IPS DF 6.9 (cell line): ENCODE measurements at regions not wholly inside any gene's neighbourhood (a gene's known extent, or its start where the extent isn't known, plus 50 kb on each side); places are given as distances from the start of the nearest gene placed in this dataset.
"Not testable (repeated sequence)": the region's sequence is repeated elsewhere in the genome, so short reads cannot be mapped to it uniquely, and the experiment has no call there.

Experiments
- DNase-seq: peaks from one replicate; pipeline ENCODE4 v3.0.0-alpha.2; 2013; ENCODE audit warnings: low read depth, low spot score
- H3K27ac ChIP-seq: one replicate; pipeline ENCODE4 v1.5.1; 2013; ENCODE audit warnings: low read length, control low read depth
- H3K27me3 ChIP-seq: 2 replicates; pipeline ENCODE4 v1.6.1; 2013; ENCODE audit warnings: mild to moderate bottlenecking, low read length; ENCODE audit not compliant: control insufficient read depth, insufficient read depth
- H3K36me3 ChIP-seq: 2 replicates; pipeline ENCODE4 v1.6.1; 2013; ENCODE audit warnings: low read length; ENCODE audit not compliant: control insufficient read depth, insufficient read depth
- H3K4me1 ChIP-seq: 2 replicates; pipeline ENCODE4 v1.6.1; 2013; ENCODE audit warnings: low read length; ENCODE audit not compliant: control insufficient read depth, insufficient read depth
- H3K4me3 ChIP-seq: 2 replicates; pipeline ENCODE4 v1.5.1; 2013; ENCODE audit warnings: mild to moderate bottlenecking, low read length
- H3K9me3 ChIP-seq: 2 replicates; pipeline ENCODE4 v1.6.1; 2013; ENCODE audit warnings: low read length, inconsistent platforms; ENCODE audit not compliant: control insufficient read depth, insufficient read depth
- WGBS: extraction: QIAGEN DNeasy Blood & Tissue Kit; methylation state at CpG from one replicate; pipeline ENCODE4 v1.1.7; 2013; ENCODE audit warnings: mixed read lengths, missing lambda C conversion rate; ENCODE audit not compliant: insufficient read length, insufficient coverage; 5-methylcytosine and 5-hydroxymethylcytosine counted together

DNA sequence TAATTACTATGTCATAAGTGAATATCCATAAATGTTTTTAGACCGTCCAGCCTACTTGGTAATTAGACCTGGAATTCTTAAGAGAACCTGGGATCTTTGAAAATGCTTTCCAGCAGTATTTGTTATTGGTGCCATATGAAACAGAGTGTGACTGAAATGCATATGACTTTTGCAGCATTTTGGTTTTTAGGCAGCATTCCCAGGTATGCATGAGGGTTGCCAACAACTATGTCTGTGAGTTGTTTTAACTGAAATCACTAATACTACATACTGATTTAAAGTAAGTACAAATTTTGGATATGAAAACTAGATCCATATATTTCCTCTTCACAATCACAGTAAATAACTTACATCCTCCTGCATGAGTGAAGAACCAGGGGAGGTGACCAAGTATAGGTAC is 437.7 kb upstream of the FAR2 start:
- no CpG with 5 or more reads among the region's 1 CpG for WGBS
- H3K9me3 ChIP-seq: no peaks in the 10 kb centered on the region
- no peak for DNase-seq
- H3K27ac ChIP-seq: no peak overlapping the region
- H3K4me3 ChIP-seq: no peak overlapping the region
- no peaks in the 10 kb centered on the region for H3K36me3 ChIP-seq
- H3K27me3 ChIP-seq: no peaks in the 10 kb centered on the region
- H3K4me1 ChIP-seq: no peaks in the 10 kb centered on the region

GRCh38 chr12:28742791-28743190 is 406.3 kb upstream of the FAR2 start:
- H3K36me3 ChIP-seq: no peaks in the 10 kb centered on the region
- H3K4me3 ChIP-seq: no peak overlapping the region
- no peaks in the 10 kb centered on the region for H3K4me1 ChIP-seq
- H3K27ac ChIP-seq: no peak overlapping the region
- no peaks in the 10 kb centered on the region for H3K9me3 ChIP-seq
- H3K27me3 ChIP-seq: no peaks in the 10 kb centered on the region
- no peak for DNase-seq

DNA sequence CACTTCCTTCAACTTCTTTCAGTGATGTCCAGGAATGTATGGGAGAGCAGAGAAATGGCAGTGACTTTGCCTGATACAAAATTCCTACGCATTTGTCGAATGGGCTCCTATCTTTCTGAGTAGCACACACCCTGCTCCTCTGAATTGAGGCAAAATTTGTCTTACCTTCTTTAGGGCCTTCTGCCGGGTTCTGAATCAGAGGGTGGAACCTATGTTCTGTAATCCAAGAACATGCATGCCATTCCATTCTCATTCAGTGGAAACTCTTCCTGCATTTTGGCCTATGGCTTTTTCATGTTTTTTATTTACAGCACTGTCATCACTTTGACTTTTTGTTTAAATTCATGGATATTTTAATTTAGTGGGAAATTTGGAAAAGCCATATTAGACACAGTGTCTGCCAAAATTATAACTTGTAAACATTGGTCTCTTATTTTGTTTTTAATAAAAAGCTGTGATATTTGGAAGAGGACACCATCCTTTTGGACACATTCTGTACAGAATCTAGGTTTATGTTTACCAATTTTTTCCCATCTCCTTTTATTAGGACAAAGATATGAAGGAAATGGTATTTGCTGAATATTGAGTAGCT is 402.2 kb upstream of the FAR2 start:
- no peak for DNase-seq
- Histone ChIP-seq H3K4me1 (no peaks in the 10 kb centered on the region), H3K36me3 (no peaks in the 10 kb centered on the region), H3K27me3 (no peaks in the 10 kb centered on the region), H3K4me3 (no peak overlapping the region), H3K9me3 (no peaks in the 10 kb centered on the region), H3K27ac (no peak overlapping the region)
- WGBS: no CpG with 5 or more reads among the region's 3 CpGs

DNA sequence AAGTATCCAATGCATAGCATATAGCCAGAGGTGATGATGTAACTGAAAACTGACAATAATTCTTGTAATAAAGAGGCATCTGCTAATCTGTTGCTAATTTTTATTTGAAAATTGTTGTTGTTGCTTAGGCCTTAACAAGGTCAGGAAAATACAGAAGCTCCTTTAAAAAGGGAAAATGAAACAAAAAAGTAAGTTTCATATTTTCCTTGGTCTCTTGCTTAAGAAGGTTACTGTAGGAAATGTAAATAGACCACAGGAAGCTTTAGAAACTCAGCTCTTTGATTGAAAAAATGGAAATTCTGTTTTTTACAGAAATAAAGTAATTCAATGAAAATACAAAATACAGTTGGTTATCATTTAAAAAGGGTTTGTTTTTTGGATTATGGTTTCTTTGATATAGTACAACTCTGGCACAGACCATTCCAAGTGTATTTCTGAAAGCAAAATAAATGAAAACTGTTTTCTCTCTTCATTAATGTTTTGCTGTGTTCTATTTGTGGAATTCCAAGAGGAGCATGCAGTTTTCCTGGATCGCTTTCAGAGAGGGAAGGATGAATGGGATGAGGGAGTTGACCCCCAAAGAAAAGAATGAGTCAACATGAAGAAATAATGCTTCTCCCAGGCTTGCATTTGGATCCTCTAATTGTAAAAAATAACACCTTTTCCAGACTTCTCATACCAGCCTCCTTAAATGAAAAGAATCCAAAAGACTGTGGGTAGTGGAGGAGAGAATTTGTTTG is 398.0 kb upstream of the FAR2 start:
- no peak overlapping the region for H3K4me3 ChIP-seq
- no peak for DNase-seq
- WGBS: no CpG with 5 or more reads among the region's 1 CpG
- H3K27me3 ChIP-seq: no peaks in the 10 kb centered on the region
- no peaks in the 10 kb centered on the region for H3K4me1 ChIP-seq
- H3K27ac ChIP-seq: no peak overlapping the region
- H3K9me3 ChIP-seq: peaks cover 1% of the 10 kb centered on the region; the same call in 1 of the 2 replicates
- no peaks in the 10 kb centered on the region for H3K36me3 ChIP-seq

DNA sequence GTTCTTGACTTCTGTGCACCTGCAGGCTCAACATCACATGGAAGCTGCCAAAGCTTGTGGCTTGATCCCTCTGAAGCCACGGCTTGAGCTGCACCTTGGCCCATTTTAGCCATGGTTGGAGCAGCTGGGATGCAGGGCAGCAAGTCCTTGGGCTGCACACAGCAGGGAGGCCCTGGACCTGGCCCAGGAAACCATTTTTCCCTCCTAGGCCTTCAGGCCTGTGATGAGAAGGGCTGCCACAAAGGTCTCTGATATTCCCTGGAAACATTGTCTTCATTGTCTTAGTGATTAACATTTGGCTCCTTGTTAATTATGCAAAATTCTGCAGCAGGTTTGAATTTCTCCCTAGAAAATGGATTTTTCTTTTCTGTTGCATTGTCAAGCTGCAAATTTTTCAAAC is 394.1 kb upstream of the FAR2 start:
- H3K27ac ChIP-seq: no peak overlapping the region
- peaks cover 1% of the 10 kb centered on the region; the same call in 1 of the 2 replicates for H3K9me3 ChIP-seq
- H3K36me3 ChIP-seq: no peaks in the 10 kb centered on the region
- no peak for DNase-seq
- no CpG with 5 or more reads among the region's 1 CpG for WGBS
- no peaks in the 10 kb centered on the region for H3K27me3 ChIP-seq
- H3K4me1 ChIP-seq: peaks cover 1% of the 10 kb centered on the region; the same call in 1 of the 2 replicates
- no peak overlapping the region for H3K4me3 ChIP-seq

GRCh38 chr12:28759333-28759732 is 389.7 kb upstream of the FAR2 start:
- no peak overlapping the region for H3K27ac ChIP-seq
- no peaks in the 10 kb centered on the region for H3K36me3 ChIP-seq
- no peak overlapping the region for H3K4me3 ChIP-seq
- peaks cover 1% of the 10 kb centered on the region; the same call in 1 of the 2 replicates for H3K9me3 ChIP-seq
- WGBS: no CpG with 5 or more reads among the region's 1 CpG
- peaks cover 1% of the 10 kb centered on the region; the same call in 1 of the 2 replicates for H3K4me1 ChIP-seq
- no peaks in the 10 kb centered on the region for H3K27me3 ChIP-seq
- peak; percentile 87 for DNase-seq

DNA sequence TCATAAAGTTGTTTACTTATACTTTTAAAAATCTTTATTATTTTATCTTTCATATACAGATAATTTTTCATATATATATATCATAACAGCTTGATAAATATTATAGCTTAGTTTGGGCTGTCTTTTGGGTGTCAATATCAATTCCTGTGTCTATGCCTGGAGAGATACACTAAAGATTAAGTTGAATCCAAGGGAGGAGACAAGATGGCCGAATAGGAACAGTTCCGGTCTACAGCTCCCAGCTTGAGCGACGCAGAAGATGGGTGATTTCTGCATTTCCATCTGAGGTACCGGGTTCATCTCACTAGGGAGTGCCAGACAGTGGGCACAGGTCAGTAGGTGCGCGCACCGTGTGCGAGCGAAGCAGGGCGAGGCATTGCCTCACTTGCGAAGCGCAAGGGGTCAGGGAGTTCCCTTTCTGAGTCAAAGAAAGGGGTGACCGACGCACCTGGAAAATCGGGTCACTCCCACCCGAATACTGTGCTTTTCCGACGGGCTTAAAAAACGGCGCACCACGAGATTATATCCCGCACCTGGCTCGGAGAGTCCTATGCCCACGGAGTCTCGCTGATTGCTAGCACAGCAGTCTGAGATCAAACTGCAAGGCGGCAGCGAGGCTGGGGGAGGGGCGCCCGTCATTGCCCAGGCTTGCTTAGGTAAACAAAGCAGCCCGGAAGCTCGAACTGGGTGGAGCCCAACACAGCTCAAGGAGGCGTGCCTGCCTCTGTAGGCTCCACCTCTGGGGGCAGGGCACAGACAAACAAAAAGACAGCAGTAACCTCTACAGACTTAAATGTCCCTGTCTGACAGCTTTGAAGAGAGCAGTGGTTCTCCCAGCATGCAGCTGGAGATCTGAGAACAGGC is 388.8 kb upstream of the FAR2 start:
- not testable (repeated sequence) for H3K27ac ChIP-seq, H3K36me3 ChIP-seq, DNase-seq, H3K4me1 ChIP-seq, H3K9me3 ChIP-seq, H3K4me3 ChIP-seq, H3K27me3 ChIP-seq
- WGBS: no CpG with 5 or more reads among the region's 33 CpGs

DNA sequence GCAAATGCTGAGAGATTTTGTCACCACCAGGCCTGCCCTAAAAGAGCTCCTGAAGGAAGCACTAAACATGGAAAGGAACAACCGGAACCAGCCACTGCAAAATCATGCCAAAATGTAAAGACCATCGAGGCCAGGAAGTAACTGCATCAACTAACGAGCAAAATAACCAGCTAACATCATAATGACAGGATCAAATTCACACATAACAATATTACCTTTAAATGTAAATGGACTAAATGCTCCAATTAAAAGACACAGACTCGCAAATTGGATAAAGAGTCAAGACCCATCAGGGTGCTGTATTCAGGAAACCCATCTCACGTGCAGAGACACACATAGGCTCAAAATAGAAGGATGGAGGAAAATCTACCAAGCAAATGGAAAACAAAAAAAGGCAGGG is 387.2 kb upstream of the FAR2 start:
- not testable (repeated sequence) for DNase-seq
- no CpG with 5 or more reads among the region's 5 CpGs for WGBS

DNA sequence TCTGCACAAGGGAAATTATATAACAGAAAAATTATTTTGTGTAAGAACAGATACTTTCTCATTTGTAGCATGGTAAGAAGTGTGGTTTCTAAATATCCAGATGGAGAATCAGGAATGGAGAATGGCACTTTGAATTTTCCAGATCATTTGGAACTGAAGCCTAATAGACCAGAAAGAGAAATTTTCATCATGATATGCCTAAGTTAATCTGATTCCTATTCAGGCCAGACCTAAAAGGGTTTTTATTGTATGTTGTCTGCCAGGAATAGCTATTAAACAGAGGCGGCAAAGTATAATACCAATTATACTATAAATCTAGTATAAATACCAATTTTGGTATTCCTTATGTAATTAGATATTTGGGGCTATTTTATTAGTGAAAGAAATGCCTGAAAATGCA is 382.7 kb upstream of the FAR2 start:
- H3K4me3 ChIP-seq: no peak overlapping the region
- no peak for DNase-seq
- no CpG with 5 or more reads among the region's 1 CpG for WGBS

More for the DNA sequence above, 387.2 kb upstream of the FAR2 start:
- H3K4me1 ChIP-seq, H3K36me3 ChIP-seq, H3K27ac ChIP-seq, H3K9me3 ChIP-seq, H3K4me3 ChIP-seq, H3K27me3 ChIP-seq: not testable (repeated sequence)

DNA sequence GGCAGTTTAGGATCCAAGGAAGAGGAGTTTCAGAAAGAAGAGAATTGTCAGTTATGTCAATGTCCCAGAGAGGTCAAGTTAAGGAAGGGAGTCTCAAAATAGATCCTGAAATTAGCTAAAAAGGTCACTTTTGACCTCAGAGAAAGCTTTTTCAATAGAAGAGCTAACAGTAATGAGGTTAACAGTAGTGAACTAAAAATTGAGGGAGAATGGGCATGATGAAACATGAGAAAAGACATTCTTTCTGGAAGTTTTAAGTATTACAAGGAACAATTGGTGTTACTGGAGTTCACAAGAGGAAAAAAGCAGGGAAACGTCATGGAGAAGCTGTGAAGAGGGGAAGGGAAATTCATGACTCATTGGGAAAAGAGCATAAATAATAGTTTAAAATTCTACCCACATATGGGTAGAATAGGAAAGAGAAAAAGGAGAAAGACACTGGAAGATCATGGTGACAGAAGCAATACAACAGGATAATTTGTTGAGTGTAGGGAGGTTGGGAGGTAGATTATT is 381.2 kb upstream of the FAR2 start:
- no CpG with 5 or more reads among the region's 1 CpG for WGBS
- H3K4me1 ChIP-seq: no peaks in the 10 kb centered on the region
- no peaks in the 10 kb centered on the region for H3K36me3 ChIP-seq
- no peaks in the 10 kb centered on the region for H3K27me3 ChIP-seq
- H3K27ac ChIP-seq: no peak overlapping the region
- H3K9me3 ChIP-seq: no peaks in the 10 kb centered on the region
- no peak overlapping the region for H3K4me3 ChIP-seq
- no peak for DNase-seq

More for the DNA sequence above, 382.7 kb upstream of the FAR2 start:
- Histone ChIP-seq H3K4me1 (no peaks in the 10 kb centered on the region), H3K9me3 (no peaks in the 10 kb centered on the region), H3K36me3 (no peaks in the 10 kb centered on the region), H3K27me3 (no peaks in the 10 kb centered on the region), H3K27ac (no peak overlapping the region)
